H9 (cell line): ENCODE measurements at regions not wholly inside any gene's neighbourhood (a gene's known extent, or its start where the extent isn't known, plus 50 kb on each side); places are given as distances from the start of the nearest gene placed in this dataset.

ENCODE experiments used
- DNase-seq: peaks from one replicate; pipeline ENCODE4 v3.0.0-alpha.2; 2017
- H2AFZ ChIP-seq: one replicate; pipeline ENCODE4 v1.6.1; 2013; ENCODE audit warnings: mild to moderate bottlenecking, low read length, control low read depth, moderate library complexity
- H2AK5ac ChIP-seq: 2 replicates; pipeline ENCODE4 v1.6.1; 2013; ENCODE audit warnings: low read length, control low read depth, mixed read lengths; ENCODE audit not compliant: insufficient read length
- H2BK120ac ChIP-seq: one replicate; pipeline ENCODE4 v1.6.1; 2013; ENCODE audit warnings: low read depth, mild to moderate bottlenecking, low read length, control low read depth, inconsistent platforms; ENCODE audit not compliant: poor library complexity, severe bottlenecking
- H2BK12ac ChIP-seq: 2 replicates; pipeline ENCODE4 v1.6.1; 2013; ENCODE audit warnings: low read length, control low read depth, mixed read lengths, low read depth; ENCODE audit not compliant: insufficient read length
- H2BK15ac ChIP-seq: 2 replicates; pipeline ENCODE4 v1.6.1; 2013; ENCODE audit warnings: low read depth, low read length, control low read depth
- H2BK20ac ChIP-seq: one replicate; pipeline ENCODE4 v1.6.1; 2013; ENCODE audit warnings: low read depth, mild to moderate bottlenecking, low read length, control low read depth, inconsistent platforms; ENCODE audit not compliant: poor library complexity, severe bottlenecking
- H2BK5ac ChIP-seq: 2 replicates; pipeline ENCODE4 v1.6.1; 2013; ENCODE audit warnings: low read length, control low read depth, mixed read lengths; ENCODE audit not compliant: insufficient read length
- H3K14ac ChIP-seq: 2 replicates; pipeline ENCODE4 v1.6.1; 2013; ENCODE audit warnings: low read length, control low read depth; ENCODE audit not compliant: insufficient read depth
- H3K18ac ChIP-seq: 2 replicates; pipeline ENCODE4 v1.6.1; 2013; ENCODE audit warnings: low read depth, mild to moderate bottlenecking, mixed read lengths, low read length, control low read depth; ENCODE audit not compliant: insufficient read length
- H3K23ac ChIP-seq: 2 replicates; pipeline ENCODE4 v1.6.1; 2013; ENCODE audit warnings: low read length, control low read depth, mixed read lengths, low read depth; ENCODE audit not compliant: insufficient read length
- H3K23me2 ChIP-seq: 2 replicates; pipeline ENCODE4 v1.6.1; 2013; ENCODE audit warnings: low read depth, mild to moderate bottlenecking, mixed read lengths, low read length, control low read depth; ENCODE audit not compliant: insufficient read length, poor library complexity, severe bottlenecking
- H3K27ac ChIP-seq: 2 replicates; pipeline ENCODE4 v1.5.1; 2013; ENCODE audit warnings: low read length, control low read depth, mixed read lengths, low read depth; ENCODE audit not compliant: insufficient read length
- H3K27me3 ChIP-seq: 2 replicates; pipeline ENCODE4 v1.6.1; 2013; ENCODE audit warnings: low read length, control low read depth, inconsistent platforms; ENCODE audit not compliant: insufficient read depth
- H3K4ac ChIP-seq: 2 replicates; pipeline ENCODE4 v1.6.1; 2013; ENCODE audit warnings: low read depth, mild to moderate bottlenecking, control low read depth, inconsistent platforms, low read length, moderate library complexity
- H3K4me1 ChIP-seq: 2 replicates; pipeline ENCODE4 v1.6.1; 2013; ENCODE audit warnings: low read length, control low read depth, inconsistent platforms; ENCODE audit not compliant: insufficient read depth
- H3K4me2 ChIP-seq: 2 replicates; pipeline ENCODE4 v1.6.1; 2013; ENCODE audit warnings: low read length, control low read depth, mixed read lengths; ENCODE audit not compliant: insufficient read length, insufficient read depth
- H3K56ac ChIP-seq: 2 replicates; pipeline ENCODE4 v1.6.1; 2013; ENCODE audit warnings: low read depth, mild to moderate bottlenecking, mixed read lengths, low read length, control low read depth; ENCODE audit not compliant: insufficient read length
- H3K79me1 ChIP-seq: 2 replicates; pipeline ENCODE4 v1.6.1; 2013; ENCODE audit warnings: low read depth, mild to moderate bottlenecking, moderate library complexity, low read length, control low read depth, inconsistent platforms; ENCODE audit not compliant: insufficient read depth, poor library complexity, severe bottlenecking
- H3K79me2 ChIP-seq: 2 replicates; pipeline ENCODE4 v1.6.1; 2013; ENCODE audit warnings: low read length, control low read depth, inconsistent platforms; ENCODE audit not compliant: insufficient read depth
- H3K9ac ChIP-seq: 2 replicates; pipeline ENCODE4 v1.6.1; 2013; ENCODE audit warnings: low read length, control low read depth, mixed read lengths; ENCODE audit not compliant: insufficient read length; ENCODE audit errors: extremely low read depth
- H3K9me3 ChIP-seq: one replicate; pipeline ENCODE4 v1.6.1; 2013; ENCODE audit warnings: low read depth, low read length, inconsistent platforms; ENCODE audit not compliant: control insufficient read depth
- H3T11ph ChIP-seq: one replicate; pipeline ENCODE4 v1.6.1; 2013; ENCODE audit warnings: mild to moderate bottlenecking, low read length, control low read depth, inconsistent platforms
- H4K20me1 ChIP-seq: one replicate; pipeline ENCODE4 v1.6.1; 2013; ENCODE audit not compliant: control insufficient read depth, insufficient read length, insufficient read depth
- H4K5ac ChIP-seq: 2 replicates; pipeline ENCODE4 v1.6.1; 2013; ENCODE audit warnings: low read depth, mild to moderate bottlenecking, mixed read lengths, low read length, control low read depth; ENCODE audit not compliant: insufficient read length
- H4K8ac ChIP-seq: replicated peaks from 2 replicates; pipeline ENCODE4 v1.6.1; 2013; ENCODE audit warnings: low read length, control low read depth, mixed read lengths, low read depth; ENCODE audit not compliant: insufficient read length
- H4K91ac ChIP-seq: 2 replicates; pipeline ENCODE4 v1.6.1; 2013; ENCODE audit warnings: low read depth, mild to moderate bottlenecking, moderate library complexity, mixed read lengths, low read length, control low read depth; ENCODE audit not compliant: insufficient read length
- H3K27ac Mint-ChIP-seq, 3 experiments: 2 replicates in 2 of 3; 3 replicates in 1 of 3; pipeline ENCODE4 v1.8.0; 2020 to 2021; ENCODE audit warnings: mixed read lengths in 3 of 3, mild to moderate bottlenecking in 1 of 3, moderate library complexity in 1 of 3
- H3K27me3 Mint-ChIP-seq: 2 replicates; pipeline ENCODE4 v1.8.0; 2021; ENCODE audit warnings: low read depth, mild to moderate bottlenecking, moderate library complexity, mixed read lengths
- H3K36me3 Mint-ChIP-seq, 3 experiments: 2 replicates in 2 of 3; 3 replicates in 1 of 3; pipeline ENCODE4 v1.8.0; 2020 to 2021; ENCODE audit warnings: low read depth in 3 of 3, mixed read lengths in 3 of 3; ENCODE audit not compliant: insufficient read depth in 1 of 3
- H3K4me1 Mint-ChIP-seq, 2 experiments: 2 replicates each; pipeline ENCODE4 v1.8.0; 2020; ENCODE audit warnings: mixed read lengths in 2 of 2
- H3K4me3 Mint-ChIP-seq, 2 experiments: 2 replicates in 1 of 2; 3 replicates in 1 of 2; pipeline ENCODE4 v1.8.0; 2020 to 2021; ENCODE audit warnings: mild to moderate bottlenecking in 2 of 2, mixed read lengths in 2 of 2, moderate library complexity in 1 of 2
- H3K9me3 Mint-ChIP-seq, 2 experiments: 2 replicates in 1 of 2; 3 replicates in 1 of 2; pipeline ENCODE4 v1.8.0; 2020; ENCODE audit warnings: mild to moderate bottlenecking in 2 of 2, mixed read lengths in 2 of 2, moderate library complexity in 1 of 2
- WGBS: extraction: QIAGEN DNeasy Blood & Tissue Kit; methylation state at CpG from one replicate; pipeline ENCODE4 v1.1.7; 2013; ENCODE audit warnings: missing lambda C conversion rate, low lambda C conversion rate, mixed read lengths; ENCODE audit not compliant: insufficient read length; ENCODE audit errors: extremely low coverage; 5-methylcytosine and 5-hydroxymethylcytosine counted together
- TF ChIP-seq, protein P1 (sequence below): fragments of 200-600 bp; sonication (generic); conservative IDR thresholded peaks from 3 replicates; pipeline ENCODE4 v1.8.0; 2021; ENCODE audit warnings: antibody characterized with exemption, mild to moderate bottlenecking

DNA sequence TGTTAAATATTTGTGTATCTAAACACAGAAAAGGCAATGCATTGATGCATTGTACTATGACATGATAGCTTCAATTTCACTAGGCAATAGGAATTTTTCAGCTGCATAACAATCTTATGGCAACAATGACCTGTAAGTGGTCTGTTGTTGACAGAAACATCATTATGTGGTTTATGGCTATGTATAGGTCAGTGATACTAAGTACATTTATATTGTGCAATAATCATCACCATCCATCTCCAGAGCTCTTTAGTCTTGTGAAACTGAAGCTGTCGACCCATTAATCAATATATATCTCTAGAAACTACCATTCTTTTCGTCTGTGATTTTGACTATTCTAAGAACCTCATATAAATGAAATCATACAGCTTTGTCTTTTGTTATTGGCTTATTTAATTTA lies 200.1 kb upstream of the ZNF717 start:
- no peak overlapping the region for H3K27ac ChIP-seq
- H4K8ac ChIP-seq: no peak overlapping the region
- no peaks in the 10 kb centered on the region for H3K23me2 ChIP-seq
- H2AFZ ChIP-seq: no peak overlapping the region
- no peak overlapping the region for H3K14ac ChIP-seq
- TF ChIP-seq, protein P1, sequence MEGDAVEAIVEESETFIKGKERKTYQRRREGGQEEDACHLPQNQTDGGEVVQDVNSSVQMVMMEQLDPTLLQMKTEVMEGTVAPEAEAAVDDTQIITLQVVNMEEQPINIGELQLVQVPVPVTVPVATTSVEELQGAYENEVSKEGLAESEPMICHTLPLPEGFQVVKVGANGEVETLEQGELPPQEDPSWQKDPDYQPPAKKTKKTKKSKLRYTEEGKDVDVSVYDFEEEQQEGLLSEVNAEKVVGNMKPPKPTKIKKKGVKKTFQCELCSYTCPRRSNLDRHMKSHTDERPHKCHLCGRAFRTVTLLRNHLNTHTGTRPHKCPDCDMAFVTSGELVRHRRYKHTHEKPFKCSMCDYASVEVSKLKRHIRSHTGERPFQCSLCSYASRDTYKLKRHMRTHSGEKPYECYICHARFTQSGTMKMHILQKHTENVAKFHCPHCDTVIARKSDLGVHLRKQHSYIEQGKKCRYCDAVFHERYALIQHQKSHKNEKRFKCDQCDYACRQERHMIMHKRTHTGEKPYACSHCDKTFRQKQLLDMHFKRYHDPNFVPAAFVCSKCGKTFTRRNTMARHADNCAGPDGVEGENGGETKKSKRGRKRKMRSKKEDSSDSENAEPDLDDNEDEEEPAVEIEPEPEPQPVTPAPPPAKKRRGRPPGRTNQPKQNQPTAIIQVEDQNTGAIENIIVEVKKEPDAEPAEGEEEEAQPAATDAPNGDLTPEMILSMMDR: no peak
- no peaks in the 10 kb centered on the region for H3K4me1 ChIP-seq
- no peaks in the 10 kb centered on the region for H3K79me1 ChIP-seq
- no CpG with 5 or more reads among the region's 2 CpGs for WGBS
- Mint-ChIP-seq H3K4me1 (no peaks in the 10 kb centered on the region), H3K4me3 (no peak overlapping the region), H3K27me3 (no peaks in the 10 kb centered on the region), H3K36me3 (peaks cover 0 to 6% (median 4%) of the 10 kb centered on the region in 3 experiments; a peak in 3 of 7 replicates), H3K9me3 (peaks cover 0 to 6% of the 10 kb centered on the region in 2 experiments; a peak in 2 of 5 replicates), H3K27ac (no peak overlapping the region)
- no peak overlapping the region for H3K18ac ChIP-seq
- H4K20me1 ChIP-seq: no peaks in the 10 kb centered on the region
- H3K56ac ChIP-seq: no peak overlapping the region
- H3K4me2 ChIP-seq: no peak overlapping the region
- no peak overlapping the region for H2BK5ac ChIP-seq
- H2BK12ac ChIP-seq: no peak overlapping the region
- no peak overlapping the region for H4K5ac ChIP-seq
- no peak overlapping the region for H2BK120ac ChIP-seq
- no peak overlapping the region for H3K23ac ChIP-seq
- no peak overlapping the region for H3K4ac ChIP-seq
- H3K9ac ChIP-seq: no peak overlapping the region
- no peak overlapping the region for H2AK5ac ChIP-seq
- H2BK20ac ChIP-seq: no peak overlapping the region
- no peaks in the 10 kb centered on the region for H3K27me3 ChIP-seq
- H4K91ac ChIP-seq: no peak overlapping the region
- no peak overlapping the region for H2BK15ac ChIP-seq
- no peaks in the 10 kb centered on the region for H3K9me3 ChIP-seq
- H3K79me2 ChIP-seq: no peaks in the 10 kb centered on the region
- no peak for DNase-seq
- H3T11ph ChIP-seq: no peak overlapping the region
